Erythroblast (primary cell): ENCODE measurements at regions not wholly inside any gene's neighbourhood (a gene's known extent, or its start where the extent isn't known, plus 50 kb on each side); places are given as distances from the start of the nearest gene placed in this dataset.
"Not testable (repeated sequence)": the region's sequence is repeated elsewhere in the genome, so short reads cannot be mapped to it uniquely, and the experiment has no call there.

Experiments used
- DNase-seq, 2 experiments: peaks; one replicate each; lab custom pipeline; 2025; lab: John Stamatoyannopoulos, UW
- GATA1 ChIP-seq: IDR thresholded peaks from 2 replicates; pipeline ENCODE4 v1.6.1; 2011; ENCODE audit warnings: low read depth, mild to moderate bottlenecking, control low read depth, low read length, moderate library complexity
- POLR2A ChIP-seq: IDR thresholded peaks from 2 replicates; pipeline ENCODE4 v1.6.1; 2011; ENCODE audit warnings: mild to moderate bottlenecking, low read length

GRCh38 chr6:82767447-82767846 is 298.2 kb downstream of the UBE3D start:
- DNase-seq = no peak
- no peak for TF ChIP-seq POLR2A
- no peak for TF ChIP-seq GATA1

- TF ChIP-seq GATA1 = no peak
- TF ChIP-seq POLR2A = no peak
- DNase-seq = no peak
Measured at GRCh38 chr6:82772851-82773717, 292.6 kb downstream of the UBE3D start.

GRCh38 chr6:82775361-82775760 is 290.3 kb downstream of the UBE3D start:
- no peak for TF ChIP-seq GATA1
- TF ChIP-seq POLR2A = no peak
- no peak for DNase-seq

- TF ChIP-seq POLR2A (no peak), GATA1 (no peak)
- no peak for DNase-seq
Measured at GRCh38 chr6:82775981-82776380, 289.7 kb downstream of the UBE3D start.

GRCh38 chr6:82779041-82779440 is 286.6 kb downstream of the UBE3D start:
- no peak for TF ChIP-seq POLR2A
- TF ChIP-seq GATA1 = no peak
- no peak for DNase-seq

- TF ChIP-seq POLR2A (no peak), GATA1 (no peak)
- no peak for DNase-seq
Measured at GRCh38 chr6:82780334-82780733, 285.3 kb downstream of the UBE3D start.

GRCh38 chr6:82781620-82782204 is 283.9 kb downstream of the UBE3D start:
- DNase-seq = no peak
- TF ChIP-seq POLR2A (no peak), GATA1 (no peak)

GRCh38 chr6:82783587-82784236 is 281.9 kb downstream of the UBE3D start:
- TF ChIP-seq POLR2A = no peak
- no peak for TF ChIP-seq GATA1
- no peak for DNase-seq

GRCh38 chr6:82785206-82785605 is 280.4 kb downstream of the UBE3D start:
- TF ChIP-seq GATA1 = no peak
- TF ChIP-seq POLR2A = no peak
- DNase-seq = no peak

- no peak for TF ChIP-seq GATA1
- no peak for TF ChIP-seq POLR2A
- DNase-seq = no peak
Measured at GRCh38 chr6:82786248-82786647, 279.4 kb downstream of the UBE3D start.

GRCh38 chr6:82795940-82796339 is 269.7 kb downstream of the UBE3D start:
- no peak for DNase-seq
- TF ChIP-seq POLR2A (no peak), GATA1 (no peak)

GRCh38 chr6:82801083-82801482 is 264.6 kb downstream of the UBE3D start:
- DNase-seq = no peak
- TF ChIP-seq GATA1 (no peak), POLR2A (no peak)

GRCh38 chr6:82816243-82816642 is 249.4 kb downstream of the UBE3D start:
- DNase-seq = not testable (repeated sequence)

- TF ChIP-seq POLR2A = no peak
- no peak for TF ChIP-seq GATA1
- no peak for DNase-seq
Measured at GRCh38 chr6:82818727-82819126, 246.9 kb downstream of the UBE3D start.

GRCh38 chr6:82823361-82823760 is 242.3 kb downstream of the UBE3D start:
- TF ChIP-seq POLR2A (no peak), GATA1 (no peak)
- no peak for DNase-seq
